Osteocyte (in vitro differentiated cells): ENCODE measurements at regions not wholly inside any gene's neighbourhood (a gene's known extent, or its start where the extent isn't known, plus 50 kb on each side); places are given as distances from the start of the nearest gene placed in this dataset.

Experiments
- DNase-seq: peaks from one replicate; pipeline ENCODE4 v3.0.0; 2021; ENCODE audit warnings: mixed read lengths; ENCODE audit not compliant: unreplicated experiment; ENCODE audit errors: extremely low spot score
- H3K27ac Mint-ChIP-seq: one replicate; pipeline ENCODE4 v1.8.0; 2021; ENCODE audit warnings: mild to moderate bottlenecking, mixed read lengths; ENCODE audit not compliant: unreplicated experiment
- H3K27me3 Mint-ChIP-seq: one replicate; pipeline ENCODE4 v1.8.0; 2021; ENCODE audit warnings: mixed read lengths; ENCODE audit not compliant: unreplicated experiment
- H3K36me3 Mint-ChIP-seq: one replicate; pipeline ENCODE4 v1.8.0; 2021; ENCODE audit warnings: mixed read lengths; ENCODE audit not compliant: unreplicated experiment
- H3K4me1 Mint-ChIP-seq: one replicate; pipeline ENCODE4 v1.8.0; 2021; ENCODE audit warnings: mixed read lengths; ENCODE audit not compliant: unreplicated experiment
- H3K4me3 Mint-ChIP-seq: one replicate; pipeline ENCODE4 v1.8.0; 2021; ENCODE audit warnings: mild to moderate bottlenecking, moderate library complexity, mixed read lengths; ENCODE audit not compliant: unreplicated experiment
- H3K9me3 Mint-ChIP-seq: one replicate; pipeline ENCODE4 v1.8.0; 2021; ENCODE audit warnings: mixed read lengths; ENCODE audit not compliant: unreplicated experiment
- CTCF ChIP-seq: fragments of 200-600 bp; sonication (generic); IDR thresholded peaks from 2 replicates; pipeline ENCODE4 v1.5.0; 2021; ENCODE audit warnings: antibody characterized with exemption, mild to moderate bottlenecking, moderate library complexity

DNA sequence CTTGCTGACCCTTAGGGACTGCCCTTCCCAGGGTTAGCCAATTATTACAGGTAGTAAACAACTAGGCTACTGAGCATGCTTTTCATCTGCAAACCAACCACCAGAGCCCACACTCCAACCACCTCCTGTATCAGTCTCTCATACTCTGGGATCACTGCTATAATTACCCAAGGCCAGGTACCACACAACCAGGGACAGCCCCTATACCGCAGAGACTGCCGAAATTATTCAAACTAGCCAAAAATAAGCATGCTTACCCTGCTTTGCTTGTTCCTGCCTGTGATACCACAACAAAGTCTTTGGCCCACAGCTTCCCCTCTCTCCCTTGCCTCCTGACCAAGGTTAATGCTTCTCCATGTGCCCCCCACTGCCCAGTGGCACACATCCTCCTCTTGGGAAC, 197.6 kb upstream of the SRRM4 start:
- H3K27ac Mint-ChIP-seq = no peak overlapping the region
- no peaks in the 10 kb centered on the region for H3K36me3 Mint-ChIP-seq
- H3K4me3 Mint-ChIP-seq = no peak overlapping the region
- peaks cover 6% of the 10 kb centered on the region for H3K9me3 Mint-ChIP-seq
- TF ChIP-seq CTCF = no peak
- DNase-seq = no peak
- H3K27me3 Mint-ChIP-seq = no peaks in the 10 kb centered on the region
- no peaks in the 10 kb centered on the region for H3K4me1 Mint-ChIP-seq

DNA sequence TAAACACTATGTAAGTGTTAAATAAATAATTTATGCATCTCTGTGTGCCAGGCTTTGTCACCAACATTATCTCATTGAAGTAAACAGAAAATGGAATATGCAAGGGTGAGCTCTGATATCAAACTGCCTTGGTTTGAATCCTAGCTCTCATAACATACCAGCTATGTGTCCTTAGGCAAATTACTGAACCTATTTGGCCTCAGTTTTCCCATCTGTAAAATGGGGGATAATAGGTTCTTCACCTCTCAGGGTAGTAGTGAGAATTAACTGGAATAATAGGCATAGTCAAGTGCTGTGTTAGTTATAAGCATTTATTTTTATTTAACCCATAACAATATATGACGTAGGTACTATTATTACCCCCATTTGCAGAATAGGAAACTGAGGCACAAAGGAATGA, 190.8 kb upstream of the SRRM4 start:
- H3K4me3 Mint-ChIP-seq = no peak overlapping the region
- peaks cover 22% of the 10 kb centered on the region for H3K9me3 Mint-ChIP-seq
- H3K36me3 Mint-ChIP-seq = no peaks in the 10 kb centered on the region
- no peak overlapping the region for H3K27ac Mint-ChIP-seq
- no peaks in the 10 kb centered on the region for H3K27me3 Mint-ChIP-seq
- H3K4me1 Mint-ChIP-seq = no peaks in the 10 kb centered on the region
- no peak for DNase-seq
- TF ChIP-seq CTCF = no peak

DNA sequence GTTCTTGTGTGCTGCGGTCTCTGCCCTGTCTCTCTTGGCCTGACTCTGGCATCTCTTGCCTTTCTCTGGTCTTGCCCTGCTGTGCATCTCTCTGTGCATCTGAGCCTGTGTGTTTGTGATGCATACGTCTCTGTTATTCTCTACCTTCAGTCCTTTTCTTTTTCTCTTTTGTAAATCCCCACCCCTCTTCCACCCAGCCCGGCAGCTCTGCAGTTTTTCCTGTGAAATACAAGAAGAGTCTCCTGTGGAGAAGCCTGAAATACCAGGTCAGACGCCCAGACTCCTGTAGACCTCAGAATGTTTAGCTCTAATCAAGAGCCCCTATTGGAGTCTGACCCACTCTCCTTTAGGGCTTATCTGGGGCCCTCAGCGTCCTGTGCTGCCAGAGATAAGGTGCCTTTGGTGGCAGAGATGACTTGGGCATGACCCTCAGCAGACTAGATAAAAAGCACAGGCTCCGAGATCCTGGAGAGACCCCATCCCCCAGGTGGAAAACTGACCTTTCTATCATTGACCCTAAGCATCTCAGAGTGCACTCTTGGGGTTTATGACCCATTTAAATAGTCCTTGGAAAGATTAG, 167.5 kb upstream of the SRRM4 start:
- H3K27me3 Mint-ChIP-seq = no peaks in the 10 kb centered on the region
- H3K27ac Mint-ChIP-seq = no peak overlapping the region
- TF ChIP-seq CTCF = no peak
- peaks cover 36% of the 10 kb centered on the region for H3K9me3 Mint-ChIP-seq
- DNase-seq = no peak
- H3K4me1 Mint-ChIP-seq = no peaks in the 10 kb centered on the region
- H3K36me3 Mint-ChIP-seq = no peaks in the 10 kb centered on the region
- H3K4me3 Mint-ChIP-seq = no peak overlapping the region

- no peaks in the 10 kb centered on the region for H3K27me3 Mint-ChIP-seq
- H3K36me3 Mint-ChIP-seq = no peaks in the 10 kb centered on the region
- DNase-seq = no peak
- H3K9me3 Mint-ChIP-seq = peaks cover 24% of the 10 kb centered on the region
- H3K4me3 Mint-ChIP-seq = no peak overlapping the region
- no peak for TF ChIP-seq CTCF
- H3K27ac Mint-ChIP-seq = no peak overlapping the region
- no peaks in the 10 kb centered on the region for H3K4me1 Mint-ChIP-seq
Measured at GRCh38 chr12:118816296-118816695, 165.0 kb upstream of the SRRM4 start.

GRCh38 chr12:118821386-118821925, 159.9 kb upstream of the SRRM4 start:
- Mint-ChIP-seq H3K36me3 (no peaks in the 10 kb centered on the region), H3K27ac (no peak overlapping the region)

More at GRCh38 chr12:118821386-118821925, 159.9 kb upstream of the SRRM4 start:
- TF ChIP-seq CTCF = no peak
- no peak overlapping the region for H3K4me3 Mint-ChIP-seq
- no peaks in the 10 kb centered on the region for H3K4me1 Mint-ChIP-seq
- DNase-seq = no peak
- no peaks in the 10 kb centered on the region for H3K27me3 Mint-ChIP-seq
- peaks cover 20% of the 10 kb centered on the region for H3K9me3 Mint-ChIP-seq
